HEK293 (cell line): ENCODE measurements at regions not wholly inside any gene's neighbourhood (a gene's known extent, or its start where the extent isn't known, plus 50 kb on each side); places are given as distances from the start of the nearest gene placed in this dataset.

Experiments
- CTCF ChIA-PET: fragments of 350-600 bp; formaldehyde crosslinking; extraction: SDS; loops from one replicate; lab custom pipeline; 2021; ENCODE audit warnings: antibody characterized with exemption; lab: Yijun Ruan, JAX
- POLR2A ChIA-PET: fragments of 300-600 bp; formaldehyde crosslinking; extraction: SDS; loops from one replicate; lab custom pipeline; 2020; ENCODE audit warnings: antibody characterized with exemption, inconsistent platforms; lab: Yijun Ruan, JAX
- H3K27ac ChIP-seq: fragments of 200-500 bp; sonication (Bioruptor generic); 2 replicates; pipeline ENCODE4 v1.5.1; 2014; ENCODE audit warnings: low read depth, low read length, control low read depth, inconsistent platforms; ENCODE audit errors: extremely low read depth
- H3K36me3 ChIP-seq, 2 experiments: fragments of 200-500 bp in 1 of 2; sonication (Bioruptor generic) in 1 of 2; 1 replicate in 1 of 2; 2 replicates in 1 of 2; pipeline ENCODE4 v1.5.1; 2014 to 2017; ENCODE audit warnings: inconsistent platforms in 2 of 2, low read length in 2 of 2; ENCODE audit not compliant: control insufficient read depth in 2 of 2, insufficient read depth in 1 of 2
- H3K4me1 ChIP-seq: fragments of 200-500 bp; sonication (Bioruptor generic); 2 replicates; pipeline ENCODE4 v1.5.1; 2014; ENCODE audit warnings: mild to moderate bottlenecking, low read length, inconsistent platforms; ENCODE audit not compliant: control insufficient read depth, insufficient read depth
- H3K4me3 ChIP-seq: 2 replicates; pipeline ENCODE4 v1.5.1; 2011; ENCODE audit warnings: low read depth, mild to moderate bottlenecking, control low read depth, low read length, moderate library complexity
- H3K9me3 ChIP-seq: fragments of 200-500 bp; sonication (Bioruptor generic); 2 replicates; pipeline ENCODE4 v1.5.1; 2014; ENCODE audit warnings: low read depth, low read length, inconsistent platforms; ENCODE audit not compliant: control insufficient read depth, insufficient read depth
- BCL11A ChIP-seq: fragments of 450-650 bp; formaldehyde crosslinking; IDR thresholded peaks from 2 replicates; pipeline ENCODE4 v1.5.1; 2016; ENCODE audit warnings: low read depth, missing biosample characterization, missing genetic modification characterization
- ELK4 ChIP-seq: IDR thresholded peaks from 2 replicates; pipeline ENCODE4 v1.6.1; 2011; ENCODE audit warnings: mild to moderate bottlenecking, low read depth, low read length, borderline replicate concordance
- FEZF1 ChIP-seq: fragments of 450-650 bp; formaldehyde crosslinking; IDR thresholded peaks from 2 replicates; pipeline ENCODE4 v1.5.1; 2016; ENCODE audit warnings: missing biosample characterization, missing genetic modification characterization
- GLI4 ChIP-seq: fragments of 450-650 bp; formaldehyde crosslinking; IDR thresholded peaks from 2 replicates; pipeline ENCODE4 v1.5.1; 2016; ENCODE audit warnings: missing biosample characterization, missing genetic modification characterization
- HOXD13 ChIP-seq: sonication (generic); formaldehyde crosslinking; IDR thresholded peaks from 2 replicates; pipeline ENCODE4 v1.8.0; 2022; ENCODE audit warnings: missing genetic modification reagents, borderline replicate concordance
- IKZF3 ChIP-seq: fragments of 450-650 bp; IDR thresholded peaks from 2 replicates; pipeline ENCODE4 v1.5.0; 2018; ENCODE audit warnings: missing biosample characterization, mild to moderate bottlenecking, missing genetic modification characterization, moderate library complexity
- KLF16 ChIP-seq: fragments of 450-650 bp; formaldehyde crosslinking; IDR thresholded peaks from 2 replicates; pipeline ENCODE4 v1.5.1; 2017; ENCODE audit warnings: missing biosample characterization, missing genetic modification characterization
- MYNN ChIP-seq: fragments of 450-650 bp; formaldehyde crosslinking; IDR thresholded peaks from 2 replicates; pipeline ENCODE4 v1.5.1; 2016; ENCODE audit warnings: missing biosample characterization, missing genetic modification characterization, borderline replicate concordance
- ZFP69B ChIP-seq: fragments of 450-650 bp; formaldehyde crosslinking; IDR thresholded peaks from 2 replicates; pipeline ENCODE4 v1.5.1; 2016; ENCODE audit warnings: missing biosample characterization, missing genetic modification characterization
- ZNF121 ChIP-seq: fragments of 450-650 bp; formaldehyde crosslinking; IDR thresholded peaks from 2 replicates; pipeline ENCODE4 v1.5.1; 2016; ENCODE audit warnings: missing biosample characterization, missing genetic modification characterization
- ZNF214 ChIP-seq: fragments of 450-650 bp; formaldehyde crosslinking; IDR thresholded peaks from 2 replicates; pipeline ENCODE4 v1.5.1; 2017; ENCODE audit warnings: missing biosample characterization, mild to moderate bottlenecking, missing genetic modification characterization, borderline replicate concordance
- ZNF221 ChIP-seq: fragments of 450-650 bp; formaldehyde crosslinking; IDR thresholded peaks from 2 replicates; pipeline ENCODE4 v1.5.1; 2017; ENCODE audit warnings: missing biosample characterization, missing genetic modification characterization, borderline replicate concordance
- ZNF311 ChIP-seq: fragments of 450-650 bp; formaldehyde crosslinking; IDR thresholded peaks from 2 replicates; pipeline ENCODE4 v1.5.1; 2017; ENCODE audit warnings: missing biosample characterization, missing genetic modification characterization, borderline replicate concordance
- ZNF510 ChIP-seq: fragments of 450-650 bp; formaldehyde crosslinking; IDR thresholded peaks from 2 replicates; pipeline ENCODE4 v1.5.1; 2018; ENCODE audit warnings: mild to moderate bottlenecking, missing genetic modification characterization, missing biosample characterization; ENCODE audit not compliant: insufficient replicate concordance
- ZNF610 ChIP-seq: fragments of 450-650 bp; formaldehyde crosslinking; IDR thresholded peaks from 2 replicates; pipeline ENCODE4 v1.5.1; 2016; ENCODE audit warnings: missing biosample characterization, missing genetic modification characterization, borderline replicate concordance
- ZNF654 ChIP-seq: fragments of 450-650 bp; formaldehyde crosslinking; IDR thresholded peaks from 2 replicates; pipeline ENCODE4 v1.5.1; 2016; ENCODE audit warnings: low read depth, missing biosample characterization, missing genetic modification characterization
- ZNF768 ChIP-seq: fragments of 450-650 bp; formaldehyde crosslinking; IDR thresholded peaks from 2 replicates; pipeline ENCODE4 v1.5.1; 2018; ENCODE audit warnings: missing biosample characterization, mild to moderate bottlenecking, missing genetic modification characterization
- ZNF843 ChIP-seq: fragments of 450-650 bp; formaldehyde crosslinking; IDR thresholded peaks from 2 replicates; pipeline ENCODE4 v1.5.1; 2016; ENCODE audit warnings: missing biosample characterization, missing genetic modification characterization
- TF ChIP-seq, protein P1 (sequence below): fragments of 450-650 bp; formaldehyde crosslinking; IDR thresholded peaks from 2 replicates; pipeline ENCODE4 v1.5.1; 2017; ENCODE audit warnings: missing biosample characterization, missing genetic modification characterization
- TF ChIP-seq, protein P2 (sequence below): fragments of 450-650 bp; formaldehyde crosslinking; IDR thresholded peaks from 2 replicates; pipeline ENCODE4 v1.5.1; 2016; ENCODE audit warnings: missing biosample characterization, missing genetic modification characterization
- TF ChIP-seq, protein P3 (sequence below): fragments of 450-650 bp; formaldehyde crosslinking; IDR thresholded peaks from 2 replicates; pipeline ENCODE4 v1.5.1; 2017; ENCODE audit warnings: missing biosample characterization, missing genetic modification characterization
- TF ChIP-seq, protein P4 (sequence below): fragments of 450-650 bp; formaldehyde crosslinking; IDR thresholded peaks from 2 replicates; pipeline ENCODE4 v1.5.1; 2016; ENCODE audit warnings: missing biosample characterization, missing genetic modification characterization

- Histone ChIP-seq H3K9me3 (no peaks in the 10 kb centered on the region), H3K36me3 (no peaks in the 10 kb centered on the region), H3K27ac (no peak overlapping the region), H3K4me3 (no peak overlapping the region), H3K4me1 (no peaks in the 10 kb centered on the region; the same call in 1 of the 2 replicates)
- ChIA-PET POLR2A (no interaction called here), CTCF (no interaction called here)
- TF ChIP-seq ZNF510 (tag by site-specific recombination) (no peak), ZNF610 (tag by site-specific recombination) (no peak), IKZF3 (tag by site-specific recombination) (no peak), ZNF654 (no peak), GLI4 (tag by site-specific recombination) (no peak), ZNF221 (tag by site-specific recombination) (no peak)
- TF ChIP-seq, protein P1, sequence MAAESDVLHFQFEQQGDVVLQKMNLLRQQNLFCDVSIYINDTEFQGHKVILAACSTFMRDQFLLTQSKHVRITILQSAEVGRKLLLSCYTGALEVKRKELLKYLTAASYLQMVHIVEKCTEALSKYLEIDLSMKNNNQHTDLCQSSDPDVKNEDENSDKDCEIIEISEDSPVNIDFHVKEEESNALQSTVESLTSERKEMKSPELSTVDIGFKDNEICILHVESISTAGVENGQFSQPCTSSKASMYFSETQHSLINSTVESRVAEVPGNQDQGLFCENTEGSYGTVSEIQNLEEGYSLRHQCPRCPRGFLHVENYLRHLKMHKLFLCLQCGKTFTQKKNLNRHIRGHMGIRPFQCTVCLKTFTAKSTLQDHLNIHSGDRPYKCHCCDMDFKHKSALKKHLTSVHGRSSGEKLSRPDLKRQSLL (tag by site-specific recombination) = no peak
Measured at GRCh38 chr5:110087829-110088228, 398.1 kb downstream of the MAN2A1 start.

GRCh38 chr5:110088676-110089436 is 399.1 kb downstream of the MAN2A1 start:
- POLR2A ChIA-PET = no interaction called here
- CTCF ChIA-PET = no interaction called here
- Histone ChIP-seq H3K9me3 (no peaks in the 10 kb centered on the region), H3K27ac (no peak overlapping the region), H3K4me1 (no peaks in the 10 kb centered on the region; the same call in 1 of the 2 replicates), H3K36me3 (no peaks in the 10 kb centered on the region), H3K4me3 (no peak overlapping the region)
- TF ChIP-seq ZNF843 (tag by site-specific recombination) (no peak), FEZF1 (tag by site-specific recombination) (peak; percentile 39; the same call in 1 of the 2 replicates)
- TF ChIP-seq, all 188 proteins: peak for 1

GRCh38 chr5:110092955-110093785 is 403.4 kb downstream of the MAN2A1 start:
- CTCF ChIA-PET = no interaction called here
- H3K9me3 ChIP-seq = no peaks in the 10 kb centered on the region
- no peak overlapping the region for H3K27ac ChIP-seq
- H3K4me3 ChIP-seq = no peak overlapping the region
- POLR2A ChIA-PET = no interaction called here
- no peaks in the 10 kb centered on the region for H3K36me3 ChIP-seq
- no peaks in the 10 kb centered on the region for H3K4me1 ChIP-seq
- TF ChIP-seq, protein P2, sequence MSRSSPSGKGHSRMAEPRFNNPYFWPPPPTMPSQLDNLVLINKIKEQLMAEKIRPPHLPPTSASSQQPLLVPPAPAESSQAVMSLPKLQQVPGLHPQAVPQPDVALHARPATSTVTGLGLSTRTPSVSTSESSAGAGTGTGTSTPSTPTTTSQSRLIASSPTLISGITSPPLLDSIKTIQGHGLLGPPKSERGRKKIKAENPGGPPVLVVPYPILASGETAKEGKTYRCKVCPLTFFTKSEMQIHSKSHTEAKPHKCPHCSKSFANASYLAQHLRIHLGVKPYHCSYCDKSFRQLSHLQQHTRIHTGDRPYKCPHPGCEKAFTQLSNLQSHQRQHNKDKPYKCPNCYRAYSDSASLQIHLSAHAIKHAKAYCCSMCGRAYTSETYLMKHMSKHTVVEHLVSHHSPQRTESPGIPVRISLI (tag by site-specific recombination) = no peak
- TF ChIP-seq ZNF221 (tag by site-specific recombination) = no peak
- no peak for TF ChIP-seq ZNF121
- no peak for TF ChIP-seq ZNF214
- TF ChIP-seq ELK4 = no peak
- no peak for TF ChIP-seq MYNN
- TF ChIP-seq KLF16 (tag by site-specific recombination) = no peak
- no peak for TF ChIP-seq ZFP69B (tag by site-specific recombination)
- TF ChIP-seq, protein P3, sequence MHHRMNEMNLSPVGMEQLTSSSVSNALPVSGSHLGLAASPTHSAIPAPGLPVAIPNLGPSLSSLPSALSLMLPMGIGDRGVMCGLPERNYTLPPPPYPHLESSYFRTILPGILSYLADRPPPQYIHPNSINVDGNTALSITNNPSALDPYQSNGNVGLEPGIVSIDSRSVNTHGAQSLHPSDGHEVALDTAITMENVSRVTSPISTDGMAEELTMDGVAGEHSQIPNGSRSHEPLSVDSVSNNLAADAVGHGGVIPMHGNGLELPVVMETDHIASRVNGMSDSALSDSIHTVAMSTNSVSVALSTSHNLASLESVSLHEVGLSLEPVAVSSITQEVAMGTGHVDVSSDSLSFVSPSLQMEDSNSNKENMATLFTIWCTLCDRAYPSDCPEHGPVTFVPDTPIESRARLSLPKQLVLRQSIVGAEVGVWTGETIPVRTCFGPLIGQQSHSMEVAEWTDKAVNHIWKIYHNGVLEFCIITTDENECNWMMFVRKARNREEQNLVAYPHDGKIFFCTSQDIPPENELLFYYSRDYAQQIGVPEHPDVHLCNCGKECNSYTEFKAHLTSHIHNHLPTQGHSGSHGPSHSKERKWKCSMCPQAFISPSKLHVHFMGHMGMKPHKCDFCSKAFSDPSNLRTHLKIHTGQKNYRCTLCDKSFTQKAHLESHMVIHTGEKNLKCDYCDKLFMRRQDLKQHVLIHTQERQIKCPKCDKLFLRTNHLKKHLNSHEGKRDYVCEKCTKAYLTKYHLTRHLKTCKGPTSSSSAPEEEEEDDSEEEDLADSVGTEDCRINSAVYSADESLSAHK (tag by site-specific recombination) = no peak
- no peak for TF ChIP-seq BCL11A
- no peak for TF ChIP-seq ZNF768 (tag by site-specific recombination)
- TF ChIP-seq ZNF311 (tag by site-specific recombination) = no peak
- TF ChIP-seq, protein P4, sequence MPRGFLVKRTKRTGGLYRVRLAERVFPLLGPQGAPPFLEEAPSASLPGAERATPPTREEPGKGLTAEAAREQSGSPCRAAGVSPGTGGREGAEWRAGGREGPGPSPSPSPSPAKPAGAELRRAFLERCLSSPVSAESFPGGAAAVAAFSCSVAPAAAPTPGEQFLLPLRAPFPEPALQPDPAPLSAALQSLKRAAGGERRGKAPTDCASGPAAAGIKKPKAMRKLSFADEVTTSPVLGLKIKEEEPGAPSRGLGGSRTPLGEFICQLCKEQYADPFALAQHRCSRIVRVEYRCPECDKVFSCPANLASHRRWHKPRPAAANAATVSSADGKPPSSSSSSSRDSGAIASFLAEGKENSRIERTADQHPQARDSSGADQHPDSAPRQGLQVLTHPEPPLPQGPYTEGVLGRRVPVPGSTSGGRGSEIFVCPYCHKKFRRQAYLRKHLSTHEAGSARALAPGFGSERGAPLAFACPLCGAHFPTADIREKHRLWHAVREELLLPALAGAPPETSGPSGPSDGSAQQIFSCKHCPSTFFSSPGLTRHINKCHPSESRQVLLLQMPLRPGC (tag by site-specific recombination) = no peak
- no peak for TF ChIP-seq HOXD13 (CRISPR knock-in tag)
